Loucy (cell line): ENCODE measurements at regions not wholly inside any gene's neighbourhood (a gene's known extent, or its start where the extent isn't known, plus 50 kb on each side); places are given as distances from the start of the nearest gene placed in this dataset.
"Not testable (repeated sequence)": the region's sequence is repeated elsewhere in the genome, so short reads cannot be mapped to it uniquely, and the experiment has no call there.

Experiments used
- EZH2phosphoT487 ChIP-seq: fragments of 200-600 bp; IDR thresholded peaks from 2 replicates; pipeline ENCODE4 v1.6.1; 2018; ENCODE audit warnings: antibody characterized with exemption, mild to moderate bottlenecking, moderate library complexity, borderline replicate concordance
- TF ChIP-seq, protein P1 (sequence below): fragments of 200-600 bp; sonication (generic); conservative IDR thresholded peaks from 2 replicates; pipeline ENCODE4 v1.5.1; 2014; ENCODE audit warnings: mild to moderate bottlenecking, antibody characterized with exemption, low read length

DNA sequence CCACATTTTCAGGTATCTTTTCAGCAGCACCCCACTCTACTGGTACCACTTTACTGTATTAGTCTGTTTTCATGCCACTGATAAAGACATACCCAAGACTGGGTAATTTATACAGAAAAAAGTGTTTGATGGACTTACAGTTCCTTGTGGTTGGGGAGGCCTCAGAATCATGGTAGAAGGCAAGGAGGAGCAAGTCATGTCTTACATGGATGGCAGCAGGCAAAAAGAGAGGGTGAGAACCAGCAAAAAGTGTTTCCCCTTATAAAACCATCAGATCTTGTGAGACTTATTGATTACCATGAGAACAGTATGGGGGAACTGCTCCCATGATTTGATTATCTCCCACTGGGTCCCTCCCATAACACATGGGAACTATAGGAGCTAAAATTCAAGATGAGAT, 685.9 kb downstream of the NYAP2 start:
- TF ChIP-seq, protein P1, sequence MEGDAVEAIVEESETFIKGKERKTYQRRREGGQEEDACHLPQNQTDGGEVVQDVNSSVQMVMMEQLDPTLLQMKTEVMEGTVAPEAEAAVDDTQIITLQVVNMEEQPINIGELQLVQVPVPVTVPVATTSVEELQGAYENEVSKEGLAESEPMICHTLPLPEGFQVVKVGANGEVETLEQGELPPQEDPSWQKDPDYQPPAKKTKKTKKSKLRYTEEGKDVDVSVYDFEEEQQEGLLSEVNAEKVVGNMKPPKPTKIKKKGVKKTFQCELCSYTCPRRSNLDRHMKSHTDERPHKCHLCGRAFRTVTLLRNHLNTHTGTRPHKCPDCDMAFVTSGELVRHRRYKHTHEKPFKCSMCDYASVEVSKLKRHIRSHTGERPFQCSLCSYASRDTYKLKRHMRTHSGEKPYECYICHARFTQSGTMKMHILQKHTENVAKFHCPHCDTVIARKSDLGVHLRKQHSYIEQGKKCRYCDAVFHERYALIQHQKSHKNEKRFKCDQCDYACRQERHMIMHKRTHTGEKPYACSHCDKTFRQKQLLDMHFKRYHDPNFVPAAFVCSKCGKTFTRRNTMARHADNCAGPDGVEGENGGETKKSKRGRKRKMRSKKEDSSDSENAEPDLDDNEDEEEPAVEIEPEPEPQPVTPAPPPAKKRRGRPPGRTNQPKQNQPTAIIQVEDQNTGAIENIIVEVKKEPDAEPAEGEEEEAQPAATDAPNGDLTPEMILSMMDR: not testable (repeated sequence)
- not testable (repeated sequence) for TF ChIP-seq EZH2phosphoT487
